Cardiac muscle cell (in vitro differentiated cells and primary cell): ENCODE measurements at regions not wholly inside any gene's neighbourhood (a gene's known extent, or its start where the extent isn't known, plus 50 kb on each side); places are given as distances from the start of the nearest gene placed in this dataset.
"Not testable (repeated sequence)": the region's sequence is repeated elsewhere in the genome, so short reads cannot be mapped to it uniquely, and the experiment has no call there.

Experiments
- DNase-seq, 2 donors: peaks; one replicate each; pipeline versions ENCODE4 v3.0.0 to v3.0.0-alpha.2; 2010 to 2017; ENCODE audit warnings: low read depth in 1 of 2, low spot score in 1 of 2
- H3K27ac ChIP-seq: fragments of 200-600 bp; sonication (generic); 2 replicates; pipeline ENCODE4 v1.5.1; 2016
- H3K27me3 ChIP-seq: fragments of 200-600 bp; sonication (generic); 2 replicates; pipeline ENCODE4 v1.6.0; 2016; ENCODE audit warnings: control low read depth
- H3K36me3 ChIP-seq: fragments of 200-600 bp; sonication (generic); 2 replicates; pipeline ENCODE4 v1.5.1; 2016; ENCODE audit warnings: control low read depth
- H3K4me1 ChIP-seq: fragments of 200-600 bp; sonication (generic); 2 replicates; pipeline ENCODE4 v1.8.1; 2017; ENCODE audit warnings: low read depth, mild to moderate bottlenecking, mixed run types
- H3K4me3 ChIP-seq: fragments of 200-600 bp; sonication (generic); 2 replicates; pipeline ENCODE4 v1.5.1; 2016; ENCODE audit warnings: mild to moderate bottlenecking
- H3K9me3 ChIP-seq: fragments of 200-600 bp; sonication (generic); 2 replicates; pipeline ENCODE4 v1.5.1; 2017; ENCODE audit warnings: low read depth, mild to moderate bottlenecking, control low read depth
- CTCF ChIP-seq: IDR thresholded peaks from 2 replicates; pipeline ENCODE4 v1.5.1; 2012; ENCODE audit warnings: low read depth, mild to moderate bottlenecking, low read length

DNA sequence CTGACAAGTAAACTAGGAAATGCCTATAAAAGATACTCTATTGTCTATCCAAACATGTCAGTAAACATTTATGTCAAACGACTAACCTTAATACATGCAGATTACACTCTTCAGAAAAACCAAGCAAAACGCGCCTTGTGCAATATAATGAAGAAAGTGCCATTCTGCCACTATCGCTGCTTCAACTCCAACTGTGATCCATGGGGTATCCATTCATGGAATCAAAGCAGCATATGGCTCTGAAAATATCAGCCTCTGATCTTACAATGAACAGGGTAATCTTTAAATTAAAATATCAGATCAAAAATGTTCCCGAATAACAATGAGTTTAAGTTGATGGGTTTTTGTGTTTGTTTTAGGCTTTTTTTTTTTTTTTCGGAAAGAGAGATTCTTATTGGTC is 105.5 kb upstream of the SETMAR start:
- H3K36me3 ChIP-seq, result no peaks in the 10 kb centered on the region
- H3K4me1 ChIP-seq, result no peaks in the 10 kb centered on the region
- no peak overlapping the region for H3K4me3 ChIP-seq
- TF ChIP-seq CTCF, result no peak
- no peak overlapping the region for H3K27ac ChIP-seq
- no peaks in the 10 kb centered on the region for H3K27me3 ChIP-seq
- DNase-seq, result no peak
- no peaks in the 10 kb centered on the region for H3K9me3 ChIP-seq

DNA sequence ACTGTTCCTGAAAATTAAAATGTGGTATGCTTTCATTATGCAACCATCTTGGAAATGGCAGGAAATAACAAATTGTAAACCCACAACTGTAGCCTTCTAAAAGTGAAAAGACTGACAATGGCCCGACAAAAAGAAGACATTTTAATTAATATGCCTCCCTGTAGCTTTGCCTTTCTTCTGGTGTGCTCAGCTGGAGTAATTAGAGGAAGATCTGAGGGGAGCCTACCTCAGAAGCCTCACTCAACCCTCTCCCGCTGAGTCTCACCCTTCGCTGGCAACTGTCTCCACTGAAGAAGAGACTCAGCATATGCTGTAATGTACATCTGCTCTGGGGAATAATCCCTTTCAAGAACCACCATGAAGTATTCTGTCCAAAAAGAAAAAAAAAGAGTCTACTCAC is 104.7 kb upstream of the SETMAR start:
- DNase-seq, result no peak
- no peaks in the 10 kb centered on the region for H3K9me3 ChIP-seq
- no peaks in the 10 kb centered on the region for H3K27me3 ChIP-seq
- H3K4me1 ChIP-seq, result no peaks in the 10 kb centered on the region
- H3K4me3 ChIP-seq, result no peak overlapping the region
- no peak overlapping the region for H3K27ac ChIP-seq
- no peak for TF ChIP-seq CTCF
- no peaks in the 10 kb centered on the region for H3K36me3 ChIP-seq

DNA sequence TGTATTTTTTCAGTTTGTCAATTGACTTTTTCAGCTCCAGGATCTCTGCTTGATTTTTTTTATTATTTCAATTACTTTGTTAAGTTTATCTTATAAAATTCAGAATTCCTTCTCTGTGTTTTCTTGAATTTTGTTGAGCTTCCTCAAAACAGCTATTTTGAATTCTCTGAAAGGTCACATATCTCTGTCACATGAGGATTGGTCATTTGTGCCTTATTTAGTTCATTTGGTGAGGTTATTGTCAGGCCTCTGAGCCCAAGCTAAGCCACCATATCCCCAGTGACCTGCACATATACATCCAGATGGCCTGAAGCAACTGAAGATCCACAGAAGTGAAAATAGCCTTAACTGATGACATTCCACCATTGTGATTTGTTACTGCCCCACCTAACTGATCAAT is 98.4 kb upstream of the SETMAR start:
- H3K27ac ChIP-seq, DNase-seq, H3K27me3 ChIP-seq, H3K4me1 ChIP-seq, H3K9me3 ChIP-seq, H3K4me3 ChIP-seq, H3K36me3 ChIP-seq: not testable (repeated sequence)

DNA sequence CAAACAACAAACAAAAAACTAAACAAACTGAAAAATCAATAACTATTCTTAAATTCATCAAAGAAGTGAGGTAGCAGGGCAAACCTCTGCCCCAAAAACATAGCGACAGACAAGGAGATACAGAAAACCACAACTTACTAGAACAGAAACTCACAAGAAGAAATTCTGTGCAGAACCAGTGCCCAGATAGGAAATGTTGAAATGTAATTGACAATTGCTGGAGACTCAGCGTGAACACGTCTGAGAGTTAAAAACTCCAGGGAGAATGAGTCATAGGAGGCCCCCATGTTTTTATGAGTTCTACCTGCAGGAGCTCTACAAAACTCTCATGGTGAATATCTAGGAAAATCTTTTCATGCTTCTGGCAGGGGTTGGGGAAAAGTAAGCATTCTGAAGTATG is 95.5 kb upstream of the SETMAR start:
- Histone ChIP-seq H3K4me1 (no peaks in the 10 kb centered on the region), H3K36me3 (no peaks in the 10 kb centered on the region), H3K27ac (no peak overlapping the region), H3K9me3 (no peaks in the 10 kb centered on the region), H3K27me3 (no peaks in the 10 kb centered on the region), H3K4me3 (no peak overlapping the region)
- no peak for DNase-seq
- TF ChIP-seq CTCF, result no peak

DNA sequence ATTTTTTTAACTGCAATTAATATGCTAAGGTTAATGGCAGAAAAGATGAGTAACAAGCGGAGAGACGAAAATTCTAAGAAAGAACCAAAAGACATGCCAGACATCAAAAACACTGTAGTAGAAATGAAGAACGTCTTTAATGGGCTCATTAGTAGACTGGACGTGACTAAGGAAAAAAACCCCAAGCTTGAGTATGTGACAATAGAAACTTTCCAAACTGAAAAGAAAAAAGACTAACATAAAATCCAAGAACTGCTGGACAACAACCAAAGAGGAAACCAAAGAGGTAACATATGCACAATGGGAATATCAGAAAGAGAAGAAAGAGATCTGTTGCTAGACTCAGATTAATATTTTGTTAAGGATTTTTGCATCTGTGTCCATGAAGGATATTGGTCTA is 94.6 kb upstream of the SETMAR start:
- no peak overlapping the region for H3K27ac ChIP-seq
- H3K36me3 ChIP-seq, result no peaks in the 10 kb centered on the region
- H3K4me3 ChIP-seq, result no peak overlapping the region
- H3K4me1 ChIP-seq, result no peaks in the 10 kb centered on the region
- H3K27me3 ChIP-seq, result no peaks in the 10 kb centered on the region
- TF ChIP-seq CTCF, result no peak
- H3K9me3 ChIP-seq, result no peaks in the 10 kb centered on the region
- DNase-seq, result no peak

DNA sequence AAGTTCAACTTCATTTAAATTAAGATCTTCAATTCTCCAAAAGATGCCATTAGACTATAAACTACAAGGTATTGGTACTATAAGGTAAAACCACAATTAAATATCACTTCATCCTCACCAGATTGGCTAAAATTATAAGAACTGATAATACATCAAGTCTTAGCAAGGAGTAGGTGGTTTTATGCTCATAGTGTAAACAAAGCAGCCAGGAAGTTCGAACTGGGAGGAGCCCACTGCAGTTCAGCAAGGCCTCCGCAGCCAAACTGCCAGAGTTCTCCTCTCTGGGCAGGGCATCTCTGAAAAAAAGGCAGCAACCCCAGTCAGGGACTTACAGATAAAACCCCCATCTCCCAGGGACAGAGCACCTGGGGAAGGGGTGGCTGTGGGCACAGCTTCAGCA is 91.6 kb upstream of the SETMAR start:
- Histone ChIP-seq H3K36me3 (no peaks in the 10 kb centered on the region), H3K4me3 (no peak overlapping the region), H3K27ac (no peak overlapping the region), H3K27me3 (no peaks in the 10 kb centered on the region), H3K9me3 (no peaks in the 10 kb centered on the region), H3K4me1 (no peaks in the 10 kb centered on the region)
- no peak for TF ChIP-seq CTCF
- DNase-seq, result no peak

- DNase-seq, H3K4me3 ChIP-seq, H3K9me3 ChIP-seq, H3K27me3 ChIP-seq, H3K27ac ChIP-seq, H3K4me1 ChIP-seq, H3K36me3 ChIP-seq: not testable (repeated sequence)
These were observed 89.7 kb upstream of the SETMAR start for GRCh38 chr3:4213420-4213819.

- H3K27ac ChIP-seq, H3K4me3 ChIP-seq, DNase-seq, H3K27me3 ChIP-seq, H3K36me3 ChIP-seq, H3K9me3 ChIP-seq, H3K4me1 ChIP-seq: not testable (repeated sequence)
These were observed 86.2 kb upstream of the SETMAR start for GRCh38 chr3:4216974-4217373.
